Erythroblast (primary cell): ENCODE measurements at regions not wholly inside any gene's neighbourhood (a gene's known extent, or its start where the extent isn't known, plus 50 kb on each side); places are given as distances from the start of the nearest gene placed in this dataset.

Source experiments
- GATA1 ChIP-seq: IDR thresholded peaks from 2 replicates; pipeline ENCODE4 v1.6.1; 2011; ENCODE audit warnings: low read depth, mild to moderate bottlenecking, control low read depth, low read length, moderate library complexity
- POLR2A ChIP-seq: IDR thresholded peaks from 2 replicates; pipeline ENCODE4 v1.6.1; 2011; ENCODE audit warnings: mild to moderate bottlenecking, low read length

DNA sequence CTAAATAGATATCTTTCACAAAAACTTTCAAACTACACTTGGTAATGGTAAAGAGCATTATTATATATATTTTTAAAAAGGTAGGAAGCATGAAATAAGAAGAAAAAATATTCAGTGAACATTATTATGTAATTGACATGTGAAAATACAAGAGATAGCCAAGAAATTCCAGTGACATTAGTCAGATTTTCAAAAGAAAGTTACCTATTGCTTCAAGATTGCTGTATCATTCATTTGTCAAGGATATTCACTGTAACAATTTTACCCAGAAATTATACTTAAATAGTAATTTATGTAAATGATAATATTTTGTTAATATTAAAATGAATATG is 350.2 kb downstream of the KIF2B start:
- TF ChIP-seq POLR2A (no peak), GATA1 (no peak)
